NCI-H446 treated with DMSO at 0.1 percent for 48 hours (cell line): ENCODE measurements at regions not wholly inside any gene's neighbourhood (a gene's known extent, or its start where the extent isn't known, plus 50 kb on each side); places are given as distances from the start of the nearest gene placed in this dataset.

Experiments
- DNase-seq: peaks from one replicate; lab custom pipeline; 2025; lab: John Stamatoyannopoulos, UW

GRCh38 chr6:114558153-114558552, 215.3 kb upstream of the HS3ST5 start:
- no peak for DNase-seq

- no peak for DNase-seq
Measured at GRCh38 chr6:114556846-114557488, 214.1 kb upstream of the HS3ST5 start.

GRCh38 chr6:114550316-114550715, 207.5 kb upstream of the HS3ST5 start:
- no peak for DNase-seq

GRCh38 chr6:114543696-114544095, 200.9 kb upstream of the HS3ST5 start:
- DNase-seq = no peak

- DNase-seq = no peak
Measured at GRCh38 chr6:114541794-114542193, 199.0 kb upstream of the HS3ST5 start.

GRCh38 chr6:114537977-114538376, 195.2 kb upstream of the HS3ST5 start:
- DNase-seq = no peak

GRCh38 chr6:114534813-114535212, 192.0 kb upstream of the HS3ST5 start:
- no peak for DNase-seq

GRCh38 chr6:114524081-114524480, 181.3 kb upstream of the HS3ST5 start:
- DNase-seq = no peak

GRCh38 chr6:114523508-114523907, 180.7 kb upstream of the HS3ST5 start:
- DNase-seq = no peak

GRCh38 chr6:114521926-114522325, 179.1 kb upstream of the HS3ST5 start:
- no peak for DNase-seq

- DNase-seq = no peak
Measured at GRCh38 chr6:114520976-114521375, 178.2 kb upstream of the HS3ST5 start.

- DNase-seq = no peak
Measured at GRCh38 chr6:114514170-114514569, 171.3 kb upstream of the HS3ST5 start.

- no peak for DNase-seq
Measured at GRCh38 chr6:114471450-114471849, 128.6 kb upstream of the HS3ST5 start.

- peak; percentile 23 for DNase-seq
Measured at GRCh38 chr6:114467931-114468330, 125.1 kb upstream of the HS3ST5 start.

- no peak for DNase-seq
Measured at GRCh38 chr6:114465511-114465910, 122.7 kb upstream of the HS3ST5 start.

- DNase-seq = no peak
Measured at GRCh38 chr6:114453737-114454276, 111.0 kb upstream of the HS3ST5 start.

GRCh38 chr6:114452785-114453401, 110.1 kb upstream of the HS3ST5 start:
- DNase-seq = no peak

- no peak for DNase-seq
Measured at GRCh38 chr6:114450631-114451030, 107.8 kb upstream of the HS3ST5 start.

GRCh38 chr6:114449659-114450058, 106.8 kb upstream of the HS3ST5 start:
- no peak for DNase-seq

GRCh38 chr6:114446342-114446741, 103.5 kb upstream of the HS3ST5 start:
- no peak for DNase-seq

GRCh38 chr6:114445846-114446245, 103.0 kb upstream of the HS3ST5 start:
- DNase-seq = no peak

- DNase-seq = no peak
Measured at GRCh38 chr6:114439411-114439810, 96.6 kb upstream of the HS3ST5 start.

GRCh38 chr6:114437235-114437634, 94.4 kb upstream of the HS3ST5 start:
- DNase-seq = no peak

- no peak for DNase-seq
Measured at GRCh38 chr6:114436691-114437090, 93.9 kb upstream of the HS3ST5 start.
